Right hindlimb (tissue), 1 donor: ENCODE measurements at regions not wholly inside any gene's neighbourhood (a gene's known extent, or its start where the extent isn't known, plus 50 kb on each side); places are given as distances from the start of the nearest gene placed in this dataset.

Experiments used
- DNase-seq: peaks from one replicate; pipeline ENCODE4 v3.0.0-alpha.2; 2018

DNA sequence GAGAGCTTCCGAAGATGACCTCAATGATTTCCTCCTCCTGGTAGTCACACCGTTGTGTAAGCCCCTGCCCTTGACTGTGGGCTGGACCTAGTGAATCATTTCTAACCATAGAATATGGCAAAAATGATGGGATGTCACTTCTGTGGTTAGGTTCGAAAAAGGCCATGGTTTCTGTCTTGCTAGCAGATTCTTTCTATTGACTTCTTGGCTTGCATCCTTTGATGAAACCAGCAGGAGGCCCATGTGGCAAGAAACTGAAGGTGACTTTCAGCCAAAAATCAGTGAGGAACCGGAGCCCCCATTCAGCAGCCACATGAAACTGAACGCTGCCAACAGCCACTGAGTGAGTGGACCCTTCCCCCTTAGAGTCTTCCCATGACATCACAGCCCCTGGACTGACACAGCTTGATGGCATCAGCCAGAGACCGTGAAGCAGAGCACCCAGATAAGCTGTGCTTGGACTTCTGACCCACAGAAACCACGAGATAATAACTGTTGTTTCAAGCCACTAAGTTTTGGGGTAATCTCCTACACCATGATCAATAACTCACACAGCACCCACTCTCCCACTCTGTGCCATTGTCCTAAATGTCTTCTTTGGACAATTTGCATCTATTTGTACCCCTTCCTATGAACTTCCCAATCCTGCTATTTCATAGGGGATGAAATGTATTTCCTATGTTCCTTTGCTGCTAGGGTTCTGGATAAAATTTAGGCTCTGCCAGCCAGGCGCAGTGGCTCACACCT lies 148.0 kb upstream of the STX18 start:
- DNase-seq: no peak

DNA sequence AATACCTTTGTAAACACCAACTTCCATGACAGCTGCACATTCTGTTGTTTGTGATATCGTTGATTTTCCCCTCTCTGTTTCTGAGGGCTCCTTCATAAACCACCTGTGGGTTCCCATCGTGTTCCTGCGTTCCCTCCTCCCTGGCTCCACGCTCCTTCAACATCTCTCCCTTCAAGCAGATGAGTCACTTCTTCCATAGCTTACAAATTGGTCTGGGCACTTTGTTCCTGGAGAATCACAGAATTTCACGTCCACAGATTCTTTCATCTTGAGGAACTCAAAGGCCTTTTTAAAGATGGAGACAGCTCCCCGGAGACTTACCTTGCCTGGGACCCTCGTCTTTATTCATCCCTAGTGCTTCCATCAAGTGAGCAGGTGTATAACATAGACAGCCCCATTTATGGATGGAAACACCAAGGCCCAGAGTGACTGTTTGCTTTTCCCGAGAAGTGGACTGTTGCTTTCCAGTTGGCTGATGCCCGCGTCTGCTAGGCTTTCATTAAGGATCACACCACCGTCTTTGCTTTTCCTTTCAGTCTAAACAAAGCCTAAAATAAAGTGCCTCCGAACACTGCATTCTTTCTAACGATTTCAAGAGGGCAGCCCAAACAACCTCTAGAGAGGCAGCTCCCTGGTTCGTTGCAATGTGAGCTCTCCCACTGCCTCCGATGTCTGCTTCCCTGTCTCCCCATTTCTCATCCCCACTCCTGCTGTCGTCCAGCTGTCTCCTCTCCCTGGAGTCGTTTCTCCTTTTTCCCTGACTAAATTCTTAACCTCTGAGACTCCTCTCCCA lies 146.3 kb upstream of the STX18 start:
- no peak for DNase-seq

DNA sequence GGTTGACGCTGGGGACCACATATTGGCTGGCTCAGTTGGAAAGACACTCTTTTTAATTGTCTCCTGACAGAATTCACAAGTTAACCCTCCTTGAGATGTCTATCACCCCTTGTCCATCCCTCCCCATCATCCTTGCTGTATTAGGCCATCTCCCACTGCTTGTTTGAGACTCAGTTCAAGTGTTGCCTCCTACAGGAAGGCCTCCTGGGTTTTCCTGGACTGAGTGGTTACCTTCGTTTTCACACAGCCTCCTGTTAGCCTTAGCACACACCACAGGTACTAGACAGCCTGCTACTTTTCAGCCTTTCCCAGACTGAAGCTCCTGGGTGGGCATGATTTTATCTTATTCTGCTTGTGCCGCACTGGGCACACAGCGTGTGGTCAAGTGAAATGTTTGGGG lies 145.3 kb upstream of the STX18 start:
- no peak for DNase-seq

DNA sequence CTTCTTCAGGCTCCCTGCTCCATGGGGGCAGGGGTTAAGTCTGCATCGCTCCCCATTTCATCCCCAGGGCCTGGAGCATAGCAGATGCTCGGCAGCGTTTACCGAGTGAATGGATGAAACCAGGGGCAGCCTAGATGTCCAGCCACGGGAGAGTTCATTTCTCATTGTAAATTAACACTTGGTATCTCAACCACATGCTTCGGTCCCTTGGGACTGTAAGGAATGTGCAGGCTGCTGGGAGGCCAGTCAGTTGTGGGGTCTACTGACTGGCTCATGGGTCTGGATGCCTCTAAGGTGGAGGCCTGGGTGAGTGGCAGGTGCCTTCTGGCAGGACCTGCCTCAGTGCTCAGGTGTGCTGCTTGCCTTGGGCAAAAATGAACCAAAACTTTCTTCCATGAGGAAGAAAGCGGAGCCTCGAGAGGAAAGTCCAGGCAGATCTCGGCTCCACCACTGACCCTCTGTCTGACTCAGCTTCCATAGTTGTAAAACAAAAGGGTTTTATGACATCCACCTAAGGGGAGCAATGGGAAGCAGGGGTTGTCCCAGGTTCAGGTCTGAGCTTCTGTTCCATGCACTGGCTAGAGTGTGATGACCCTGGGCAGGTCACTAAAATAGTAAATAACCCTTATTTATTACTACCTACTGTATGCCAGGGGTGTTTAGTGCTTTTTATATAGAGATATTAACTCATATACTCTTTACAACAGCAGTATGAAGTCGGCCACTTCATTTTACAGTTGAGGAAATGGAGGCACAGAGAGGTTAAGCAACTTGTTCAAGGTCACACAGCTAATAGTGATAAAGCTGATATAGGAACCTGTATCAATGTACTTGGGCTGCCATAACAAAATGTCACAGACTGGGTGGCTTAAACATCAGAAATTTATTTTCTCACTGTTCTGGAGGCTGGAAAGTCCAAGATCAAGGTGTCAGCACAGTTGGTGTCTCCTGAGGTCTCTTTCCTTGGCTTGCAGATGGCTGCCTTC lies 144.3 kb upstream of the STX18 start:
- DNase-seq: no peak

DNA sequence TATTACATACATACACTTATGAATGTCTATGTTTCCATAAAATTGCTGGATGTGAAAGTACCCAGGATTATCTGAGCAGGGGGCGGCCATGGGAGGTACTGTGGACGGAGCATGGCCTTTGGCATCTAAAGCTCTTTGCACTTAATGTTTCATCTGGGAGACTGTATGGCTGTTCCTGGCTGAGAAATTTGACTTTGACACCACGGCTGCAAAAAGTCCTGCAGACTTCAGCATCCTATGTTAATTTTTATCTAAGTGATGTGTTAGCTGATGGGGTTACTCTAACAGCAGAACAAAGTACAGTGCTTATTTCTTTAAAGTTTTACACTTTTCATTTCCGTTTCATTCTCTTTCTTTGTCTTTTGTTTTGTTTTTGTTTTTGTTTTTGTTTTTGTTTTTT lies 139.8 kb upstream of the STX18 start:
- no peak for DNase-seq

DNA sequence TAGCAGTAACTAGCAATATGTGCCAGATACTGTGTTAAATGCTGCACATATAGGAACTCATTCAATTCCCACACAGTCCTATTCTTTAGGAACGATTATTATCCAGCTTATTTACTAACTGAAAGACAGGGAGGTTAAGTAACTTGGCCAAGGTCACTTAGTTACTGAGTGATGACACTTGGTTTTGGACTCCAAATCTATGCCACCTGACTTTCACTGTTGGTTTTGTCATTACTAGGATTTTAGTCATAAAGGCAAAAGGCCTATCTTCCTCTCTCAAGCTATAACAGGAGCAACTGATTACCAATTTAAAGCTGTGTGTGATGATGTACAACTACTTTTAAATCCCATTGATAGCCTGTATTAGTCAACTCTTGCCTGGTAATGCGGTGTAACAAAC lies 138.9 kb upstream of the STX18 start:
- DNase-seq: no peak

DNA sequence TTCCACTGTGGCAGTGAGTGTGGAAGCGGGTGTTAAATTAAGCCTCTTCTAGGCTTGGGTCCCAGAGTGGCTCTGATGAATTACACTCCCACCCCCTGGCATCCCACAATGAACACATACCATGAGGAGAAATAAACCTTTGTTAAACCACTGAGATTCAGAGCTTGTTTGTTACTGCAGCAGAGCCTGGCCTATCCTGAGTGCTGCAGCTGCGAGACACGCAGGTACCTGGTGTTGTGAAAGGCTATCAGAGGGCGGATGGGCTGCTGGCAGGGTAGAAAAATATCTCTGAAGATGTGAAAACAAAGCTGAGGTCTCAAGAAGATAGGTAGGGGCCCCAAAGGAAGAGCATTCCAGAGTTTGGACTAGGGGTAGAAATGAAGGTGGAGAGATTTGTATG lies 138.4 kb upstream of the STX18 start:
- DNase-seq: no peak

DNA sequence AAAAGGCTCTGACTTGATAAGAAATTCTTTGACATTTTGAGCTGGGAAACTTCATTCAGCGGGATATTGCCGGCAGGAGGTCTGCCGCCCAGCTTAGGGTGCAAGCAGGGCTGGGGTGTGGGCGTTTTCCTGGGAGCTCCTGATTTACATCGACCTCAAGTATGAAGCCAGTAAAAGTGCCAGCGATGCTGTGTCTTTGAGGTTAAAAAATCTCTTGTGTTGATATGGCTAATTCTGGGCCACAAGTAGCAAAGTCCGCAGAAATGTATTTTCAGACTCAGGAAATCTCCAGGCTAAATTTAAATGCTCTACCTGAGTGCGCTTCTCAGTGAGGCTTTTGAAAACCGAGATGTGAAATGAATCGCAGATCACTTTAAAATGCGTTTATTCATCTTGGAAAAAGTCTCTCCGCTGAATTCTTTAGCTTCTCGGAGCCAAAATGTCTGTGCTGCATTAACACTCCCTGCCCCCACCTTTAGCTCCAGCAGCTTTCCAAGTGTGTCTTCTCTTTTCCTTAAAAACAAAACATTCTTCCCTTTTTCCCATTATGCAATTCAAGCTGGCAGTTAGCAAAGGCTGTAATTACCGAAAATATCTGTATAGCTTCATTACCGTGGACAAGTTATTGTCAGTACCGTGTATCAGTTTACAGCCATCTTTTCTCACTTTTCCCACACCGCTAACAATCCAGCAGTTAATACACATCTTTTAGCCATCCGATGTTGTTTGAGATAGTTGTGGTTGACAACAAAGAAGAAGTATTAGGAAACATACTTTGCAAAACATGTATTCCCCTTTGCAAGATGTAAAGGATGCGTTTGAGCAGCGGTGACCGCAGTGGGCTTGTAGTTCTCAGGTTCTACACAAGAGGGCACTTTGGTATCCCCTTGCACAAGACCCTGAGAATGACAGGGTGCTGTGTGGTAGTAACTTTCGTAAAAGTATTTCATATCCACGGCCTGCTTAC lies 136.0 kb upstream of the STX18 start:
- peak; percentile 49 for DNase-seq

DNA sequence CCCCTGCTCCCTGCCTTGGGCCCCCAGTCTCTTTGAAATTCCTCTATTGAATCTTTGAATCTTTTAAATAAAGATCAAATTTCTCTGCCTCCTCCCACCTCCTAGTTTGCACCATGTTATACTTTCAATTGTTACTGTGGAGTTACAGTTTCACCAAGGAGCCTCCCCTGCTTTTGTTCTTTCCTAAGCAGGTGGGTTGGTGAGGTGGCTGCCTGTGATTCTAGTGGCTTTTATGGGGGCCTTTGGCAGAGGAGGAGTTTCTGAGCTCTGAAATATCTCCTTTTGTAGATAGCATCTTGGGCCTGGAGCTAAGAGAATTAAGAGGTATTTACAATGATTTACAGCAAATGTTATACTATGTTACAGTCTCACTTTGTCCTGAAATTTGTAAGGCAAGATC lies 133.8 kb upstream of the STX18 start:
- DNase-seq: no peak

DNA sequence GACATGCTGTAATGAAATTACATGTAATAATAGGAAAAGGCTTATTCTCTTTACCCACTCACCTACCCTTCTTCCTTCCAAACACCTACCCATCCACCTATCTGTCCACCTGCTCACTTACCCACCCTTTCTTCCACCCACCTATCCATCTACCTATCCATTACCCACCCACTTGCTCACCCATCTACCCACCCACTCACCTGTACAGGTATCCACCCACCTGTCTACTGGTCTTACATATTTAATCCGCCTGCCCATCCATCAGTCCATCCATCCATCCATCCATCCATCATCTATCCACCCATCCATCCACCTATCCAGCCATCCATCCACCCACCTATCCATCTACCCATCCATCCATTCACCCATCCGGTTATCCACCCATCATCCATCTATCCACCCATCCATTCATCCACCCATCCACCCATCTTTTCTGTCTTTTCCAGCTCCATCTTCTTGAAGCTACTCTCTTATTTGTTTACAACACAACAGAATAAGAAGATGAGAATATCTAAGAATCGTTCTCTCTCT lies 133.3 kb upstream of the STX18 start:
- no peak for DNase-seq

DNA sequence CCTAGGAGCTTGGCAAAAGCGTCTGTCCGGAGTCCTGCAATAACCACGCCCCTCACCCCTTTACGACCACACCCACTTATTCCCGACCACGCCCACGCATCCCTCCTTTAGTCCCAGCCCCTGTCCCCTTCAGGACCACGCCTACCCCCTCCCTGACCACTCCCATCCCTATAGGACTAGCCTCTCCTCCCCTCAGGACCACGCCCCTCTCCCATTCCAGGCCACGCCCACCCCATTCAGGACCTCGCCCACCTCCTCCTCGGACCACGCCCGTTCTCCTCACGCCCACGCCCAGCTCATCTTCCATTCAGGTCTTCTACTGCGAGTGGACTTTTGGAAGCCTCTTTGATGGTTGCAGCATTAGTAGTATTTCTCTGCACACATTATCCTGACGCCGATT lies 131.2 kb upstream of the STX18 start:
- DNase-seq: no peak

DNA sequence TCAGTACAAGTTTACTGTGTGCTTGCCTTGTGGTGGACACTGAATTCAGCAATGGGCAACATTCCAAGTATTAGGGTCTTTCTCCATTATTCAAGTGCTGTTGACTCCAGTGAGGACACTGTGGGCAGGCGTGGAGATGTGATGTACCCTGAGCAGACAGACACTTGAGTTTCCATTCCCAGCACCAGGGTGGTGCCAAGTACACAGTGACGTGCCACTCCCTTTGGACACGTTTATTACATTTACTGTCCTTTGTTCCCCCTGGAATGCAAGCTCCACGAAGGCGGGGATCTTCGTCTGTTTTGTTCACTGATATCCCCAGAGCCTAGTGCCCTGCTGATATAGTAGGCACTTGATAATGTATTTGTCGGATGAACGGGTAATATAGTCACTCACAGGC lies 130.6 kb upstream of the STX18 start:
- DNase-seq: no peak

DNA sequence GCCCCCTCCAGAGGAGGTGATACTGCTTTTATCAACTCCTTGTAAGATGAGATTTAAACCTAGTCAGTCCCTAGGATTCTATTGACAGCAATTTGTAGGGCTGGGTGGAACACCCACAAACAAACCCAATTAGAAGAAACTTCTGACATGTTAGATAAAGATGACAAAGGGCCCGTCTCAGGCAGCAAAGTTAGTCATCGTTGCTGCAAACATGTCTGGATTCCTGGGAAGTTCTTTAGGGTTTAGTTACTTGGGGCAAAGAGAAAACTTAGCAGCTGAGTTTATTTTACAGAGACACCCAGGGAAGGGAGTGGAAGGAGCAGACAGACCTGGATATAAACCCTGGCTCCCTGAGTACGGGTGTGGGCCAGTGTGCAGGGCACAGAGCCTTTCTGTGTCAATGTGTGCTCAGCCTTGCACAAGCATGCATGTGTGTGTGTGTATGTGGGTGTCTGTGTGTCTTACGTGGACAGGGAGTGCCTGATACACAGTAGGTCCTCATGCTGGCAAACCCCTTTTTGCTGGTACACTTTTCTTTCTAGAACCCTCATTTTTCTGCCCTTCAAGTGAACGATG lies 130.0 kb upstream of the STX18 start:
- no peak for DNase-seq

DNA sequence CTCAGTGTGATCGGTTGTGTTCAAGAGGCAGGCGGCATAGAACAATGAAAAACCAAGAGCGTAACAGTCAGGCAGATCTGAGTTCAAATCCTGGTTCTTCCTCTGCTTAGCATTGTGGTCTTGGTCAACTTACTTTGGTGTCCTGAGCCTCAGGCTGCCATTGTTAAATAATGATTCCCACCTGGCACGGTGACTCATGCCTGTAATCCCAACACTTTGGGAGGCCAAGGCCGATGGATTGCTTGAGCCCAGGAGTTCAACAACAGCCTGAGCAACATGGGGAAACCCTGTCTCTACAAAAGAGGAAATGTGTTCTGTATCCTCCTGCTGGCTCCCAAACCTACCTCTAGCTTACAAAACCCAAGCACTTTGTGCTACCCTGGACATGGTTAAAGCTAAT lies 129.0 kb upstream of the STX18 start:
- DNase-seq: no peak

DNA sequence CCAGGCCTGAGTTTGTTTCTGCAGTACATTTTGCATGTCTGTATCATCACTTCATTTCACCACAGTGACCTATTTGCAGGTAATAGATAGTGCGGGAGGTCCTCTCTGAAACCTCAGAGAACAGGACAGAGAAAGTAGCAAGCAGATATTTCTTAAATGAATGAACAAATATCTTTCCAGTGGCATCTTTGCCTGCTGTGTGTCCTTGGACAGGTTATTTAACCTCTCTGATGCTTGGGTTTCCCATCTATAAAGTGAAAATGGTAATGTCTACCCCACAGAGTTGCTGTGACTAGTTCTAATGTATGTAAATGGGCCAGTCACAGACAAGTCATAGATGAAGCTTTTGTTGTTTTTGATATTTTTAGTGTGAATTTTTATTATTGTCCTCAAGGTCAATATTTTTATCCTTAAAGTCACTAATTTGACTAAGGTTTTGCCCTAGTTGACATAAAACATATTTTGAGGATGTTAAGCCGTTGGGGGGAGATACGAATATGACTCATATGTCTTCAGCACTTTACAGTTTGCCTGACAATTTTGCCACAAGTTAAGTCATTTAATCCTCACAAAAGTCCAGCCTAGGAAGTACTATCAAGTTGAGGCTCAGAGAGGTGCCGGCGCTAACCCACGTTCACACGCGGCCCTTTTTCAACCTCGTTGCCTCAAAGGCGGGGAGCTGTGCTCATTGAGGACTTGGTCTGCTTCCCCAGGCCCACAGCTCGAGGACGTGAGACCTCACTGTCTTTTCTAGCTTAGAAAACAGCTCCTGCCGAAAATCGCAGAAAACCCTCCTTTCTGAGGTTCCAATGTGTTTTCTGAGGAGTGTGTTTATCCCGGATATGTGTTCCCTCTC lies 126.7 kb upstream of the STX18 start:
- no peak for DNase-seq

DNA sequence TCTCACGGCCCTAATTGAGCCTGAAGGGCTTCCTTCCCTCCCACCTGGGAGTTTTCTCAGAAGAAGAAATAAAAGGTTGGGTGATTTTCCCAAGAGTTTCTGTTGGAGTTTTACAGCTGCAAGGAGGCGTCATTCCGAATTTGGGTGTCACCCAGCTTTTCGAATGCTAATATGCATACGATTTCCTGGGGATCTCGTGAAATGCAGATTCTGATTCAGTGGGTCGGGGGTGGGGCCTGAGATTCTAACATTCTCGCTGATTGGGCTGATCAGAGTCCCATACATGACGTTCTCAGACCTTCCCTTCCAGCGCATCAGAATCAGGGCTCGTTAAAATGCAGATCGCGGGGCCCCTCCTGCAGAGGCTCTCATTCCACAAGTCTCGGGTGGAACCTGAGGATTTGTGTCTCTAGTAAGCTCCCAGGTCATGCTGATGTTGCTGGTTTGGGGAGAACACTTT lies 125.8 kb upstream of the STX18 start:
- no peak for DNase-seq

DNA sequence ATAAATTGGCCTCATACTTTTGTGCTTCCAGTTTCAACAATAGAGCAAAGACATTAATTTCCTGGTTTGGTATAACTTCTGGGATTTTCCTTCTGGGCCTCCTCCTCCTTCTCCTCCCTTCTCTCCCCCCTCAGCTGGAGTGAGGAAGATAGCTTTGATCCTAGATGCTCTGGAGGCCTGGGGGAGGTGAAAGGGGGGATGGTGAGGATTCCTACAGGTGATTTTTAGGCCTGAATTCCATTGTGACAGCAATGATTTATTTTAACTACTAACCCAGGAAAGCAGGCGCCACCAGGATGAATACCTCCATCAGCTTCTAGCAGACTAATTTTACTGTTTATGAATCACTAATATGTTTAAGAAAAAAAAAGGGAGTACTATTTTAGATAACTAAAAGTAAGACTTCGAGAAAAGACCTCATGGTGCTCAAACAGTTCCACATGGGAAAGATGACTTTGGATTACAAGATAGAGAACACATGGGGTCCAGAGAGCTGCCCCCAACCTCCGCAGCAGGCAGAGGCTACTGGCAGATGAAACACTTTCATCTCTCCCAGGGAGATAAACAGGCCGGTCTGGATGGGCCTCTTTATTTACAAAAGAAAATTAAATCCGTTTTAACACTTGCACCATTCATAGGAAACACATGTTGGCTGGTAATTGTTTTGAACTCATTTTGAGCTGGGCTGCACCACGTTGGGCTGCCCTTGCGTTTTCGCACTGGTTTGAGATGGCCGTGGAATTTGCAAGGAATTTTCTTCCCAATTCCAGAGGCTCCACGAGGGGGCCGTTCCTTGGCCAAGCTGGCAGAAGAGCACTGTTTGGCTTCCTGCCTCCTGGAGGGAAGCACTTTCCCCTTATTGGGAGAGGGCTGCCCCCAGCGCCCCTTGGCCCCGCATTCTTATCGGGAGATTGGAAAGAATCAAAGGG lies 125.1 kb upstream of the STX18 start:
- DNase-seq: peak; percentile 61

DNA sequence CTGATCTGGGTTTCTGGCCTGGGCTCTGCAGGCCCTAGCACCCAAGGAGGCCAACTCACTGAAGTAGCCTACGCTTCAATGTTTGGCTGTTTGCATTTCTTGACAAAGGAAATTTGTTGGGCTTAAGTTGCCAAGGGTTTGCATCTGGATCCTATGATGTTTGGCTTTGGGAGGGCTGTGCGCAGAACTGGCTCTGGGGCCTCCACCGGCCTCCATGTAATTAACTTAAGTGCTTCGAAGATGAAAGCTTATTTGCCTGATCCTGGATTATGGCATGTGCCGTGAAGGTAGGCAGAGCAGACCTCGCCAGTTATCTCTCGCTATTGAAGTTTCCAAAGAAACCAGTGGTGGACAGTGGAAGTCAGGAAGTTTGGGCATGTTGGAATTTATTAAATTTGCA lies 124.3 kb upstream of the STX18 start:
- no peak for DNase-seq

DNA sequence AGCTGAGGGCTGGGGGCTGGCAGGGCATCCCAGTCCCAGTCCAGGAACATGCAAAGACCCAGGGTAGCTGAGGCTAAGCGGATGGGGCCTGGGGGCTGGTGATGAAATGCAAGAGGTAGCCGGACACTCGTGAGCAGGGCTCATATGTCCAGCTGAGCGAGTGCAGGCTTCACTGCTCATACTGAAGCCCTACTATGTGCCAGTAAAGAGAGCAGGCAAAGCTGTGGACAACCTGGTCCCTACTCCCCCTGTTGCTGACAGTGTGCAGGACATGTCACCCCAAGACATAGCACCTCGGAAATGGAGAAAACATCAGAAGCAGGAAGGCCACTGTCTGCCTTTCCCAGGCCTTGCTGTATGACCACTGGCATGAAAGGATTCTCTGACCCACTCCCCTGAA lies 122.4 kb upstream of the STX18 start:
- DNase-seq: no peak
